AML-193 (cell line): ENCODE measurements at regions not wholly inside any gene's neighbourhood (a gene's known extent, or its start where the extent isn't known, plus 50 kb on each side); places are given as distances from the start of the nearest gene placed in this dataset.

Experiments used
- DNase-seq, 2 experiments: peaks; one replicate each; lab custom pipeline; 2025; lab: John Stamatoyannopoulos, UW

- DNase-seq = no peak
Observed at GRCh38 chr9:28620661-28621060, 1047.4 kb upstream of the C9orf72 start.

- DNase-seq = no peak
Observed at GRCh38 chr9:28624771-28625170, 1051.5 kb upstream of the C9orf72 start.

- no peak for DNase-seq
Observed at GRCh38 chr9:28628031-28628430, 1054.8 kb upstream of the C9orf72 start.

GRCh38 chr9:28648723-28649122, 1075.4 kb upstream of the C9orf72 start:
- DNase-seq = peak in 1 of 2 experiments; percentile 1

GRCh38 chr9:28650327-28650726, 1077.0 kb upstream of the C9orf72 start:
- no peak for DNase-seq

- DNase-seq = no peak
Observed at GRCh38 chr9:28651050-28651722, 1077.9 kb upstream of the C9orf72 start.

GRCh38 chr9:28653216-28653615, 1079.9 kb upstream of the C9orf72 start:
- DNase-seq = no peak

- DNase-seq = no peak
Observed at GRCh38 chr9:28656727-28657126, 1083.4 kb upstream of the C9orf72 start.

- no peak for DNase-seq
Observed at GRCh38 chr9:28661853-28662252, 1088.6 kb upstream of the C9orf72 start.

GRCh38 chr9:28662675-28663074, 1089.4 kb upstream of the C9orf72 start:
- DNase-seq = no peak

- DNase-seq = no peak
Observed at GRCh38 chr9:28668158-28668557, 1094.9 kb upstream of the C9orf72 start.

GRCh38 chr9:28671000-28671399, 1097.7 kb upstream of the C9orf72 start:
- no peak for DNase-seq

- DNase-seq = no peak
Observed at GRCh38 chr9:28678097-28678496, 1104.8 kb upstream of the C9orf72 start.

- no peak for DNase-seq
Observed at GRCh38 chr9:28688172-28688571, 1114.9 kb upstream of the C9orf72 start.

- DNase-seq = no peak
Observed at GRCh38 chr9:28692012-28692411, 1118.7 kb upstream of the C9orf72 start.

GRCh38 chr9:28696960-28697359, 1123.7 kb upstream of the C9orf72 start:
- DNase-seq = no peak

- DNase-seq = no peak
Observed at GRCh38 chr9:28699632-28700031, 1126.4 kb upstream of the C9orf72 start.

GRCh38 chr9:28707616-28708015, 1134.3 kb upstream of the C9orf72 start:
- no peak for DNase-seq

- no peak for DNase-seq
Observed at GRCh38 chr9:28714188-28714587, 1140.9 kb upstream of the C9orf72 start.

- DNase-seq = no peak
Observed at GRCh38 chr9:28718226-28718625, 1144.9 kb upstream of the C9orf72 start.

GRCh38 chr9:28720746-28721145, 1147.5 kb upstream of the C9orf72 start:
- no peak for DNase-seq

GRCh38 chr9:28730111-28730510, 1156.8 kb upstream of the C9orf72 start:
- no peak for DNase-seq

GRCh38 chr9:28735738-28736342, 1162.6 kb upstream of the C9orf72 start:
- no peak for DNase-seq

GRCh38 chr9:28741459-28741858, 1168.2 kb upstream of the C9orf72 start:
- DNase-seq = no peak
